ENCODE measurements at regions not wholly inside any gene's neighbourhood (a gene's known extent, or its start where the extent isn't known, plus 50 kb on each side); places are given as distances from the start of the nearest gene placed in this dataset.

DNA sequence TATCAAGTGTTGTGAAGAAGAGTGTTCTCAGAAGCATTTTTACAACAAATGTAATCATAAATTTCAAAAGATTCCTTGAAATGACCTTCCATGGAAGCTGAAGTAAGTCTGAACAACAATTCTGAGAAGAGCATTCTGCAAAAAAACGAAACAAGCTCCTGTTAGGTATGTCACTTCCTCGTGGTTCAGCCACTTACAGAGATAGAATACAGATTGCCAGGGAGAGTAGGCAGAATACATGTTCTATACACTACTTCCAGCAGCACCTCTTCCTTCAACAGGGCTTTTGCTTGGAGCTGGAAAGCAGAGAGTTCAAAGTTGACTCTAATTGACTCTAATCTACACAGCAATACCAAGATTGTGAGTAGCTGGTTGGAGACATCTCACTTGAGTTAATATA lies 274.5 kb downstream of the ADGRA3 start:
- Mint-ChIP-seq H3K4me1 (ENCODE audit: low read depth) (no peaks in the 10 kb centered on the region), H3K4me3 (no peak overlapping the region), H3K27me3 (ENCODE audit: insufficient read depth) (peaks cover 2% of the 10 kb centered on the region; the same call in 1 of the 2 replicates), H3K36me3 (ENCODE audit: low read depth) (no peaks in the 10 kb centered on the region), H3K9me3 (peaks cover 8% of the 10 kb centered on the region), H3K27ac (no peak overlapping the region)
- DNase-seq = no peak
- TF ChIP-seq, protein P1, sequence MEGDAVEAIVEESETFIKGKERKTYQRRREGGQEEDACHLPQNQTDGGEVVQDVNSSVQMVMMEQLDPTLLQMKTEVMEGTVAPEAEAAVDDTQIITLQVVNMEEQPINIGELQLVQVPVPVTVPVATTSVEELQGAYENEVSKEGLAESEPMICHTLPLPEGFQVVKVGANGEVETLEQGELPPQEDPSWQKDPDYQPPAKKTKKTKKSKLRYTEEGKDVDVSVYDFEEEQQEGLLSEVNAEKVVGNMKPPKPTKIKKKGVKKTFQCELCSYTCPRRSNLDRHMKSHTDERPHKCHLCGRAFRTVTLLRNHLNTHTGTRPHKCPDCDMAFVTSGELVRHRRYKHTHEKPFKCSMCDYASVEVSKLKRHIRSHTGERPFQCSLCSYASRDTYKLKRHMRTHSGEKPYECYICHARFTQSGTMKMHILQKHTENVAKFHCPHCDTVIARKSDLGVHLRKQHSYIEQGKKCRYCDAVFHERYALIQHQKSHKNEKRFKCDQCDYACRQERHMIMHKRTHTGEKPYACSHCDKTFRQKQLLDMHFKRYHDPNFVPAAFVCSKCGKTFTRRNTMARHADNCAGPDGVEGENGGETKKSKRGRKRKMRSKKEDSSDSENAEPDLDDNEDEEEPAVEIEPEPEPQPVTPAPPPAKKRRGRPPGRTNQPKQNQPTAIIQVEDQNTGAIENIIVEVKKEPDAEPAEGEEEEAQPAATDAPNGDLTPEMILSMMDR (IDR thresholded peaks at IDR 0.05) = no peak

DNA sequence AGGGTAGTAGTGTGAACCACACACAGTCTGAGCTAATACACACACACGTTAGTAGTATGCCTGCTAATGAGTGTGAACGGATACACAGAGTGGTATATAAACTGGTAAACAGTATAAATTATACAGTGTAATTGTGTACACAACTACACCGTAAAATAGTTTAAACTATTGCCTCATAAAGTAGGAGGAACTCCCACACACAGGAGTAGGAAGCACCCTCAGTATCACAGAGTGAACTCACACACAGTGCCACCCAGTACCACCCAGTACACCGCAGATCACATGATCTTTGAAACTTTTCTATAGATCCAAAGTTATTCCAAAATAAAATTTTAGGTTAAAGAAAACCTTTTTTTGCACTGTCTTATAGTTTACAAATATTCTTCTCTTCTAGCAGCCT lies 275.1 kb downstream of the ADGRA3 start:
- no peaks in the 10 kb centered on the region for H3K36me3 Mint-ChIP-seq (ENCODE audit: low read depth)
- TF ChIP-seq, protein P1 (IDR thresholded peaks at IDR 0.05) = no peak
- peaks cover 2% of the 10 kb centered on the region; the same call in 1 of the 2 replicates for H3K27me3 Mint-ChIP-seq (ENCODE audit: insufficient read depth)
- DNase-seq = no peak
- H3K4me3 Mint-ChIP-seq = no peak overlapping the region
- H3K4me1 Mint-ChIP-seq (ENCODE audit: low read depth) = no peaks in the 10 kb centered on the region
- H3K9me3 Mint-ChIP-seq = peaks cover 8% of the 10 kb centered on the region
- no peak overlapping the region for H3K27ac Mint-ChIP-seq

DNA sequence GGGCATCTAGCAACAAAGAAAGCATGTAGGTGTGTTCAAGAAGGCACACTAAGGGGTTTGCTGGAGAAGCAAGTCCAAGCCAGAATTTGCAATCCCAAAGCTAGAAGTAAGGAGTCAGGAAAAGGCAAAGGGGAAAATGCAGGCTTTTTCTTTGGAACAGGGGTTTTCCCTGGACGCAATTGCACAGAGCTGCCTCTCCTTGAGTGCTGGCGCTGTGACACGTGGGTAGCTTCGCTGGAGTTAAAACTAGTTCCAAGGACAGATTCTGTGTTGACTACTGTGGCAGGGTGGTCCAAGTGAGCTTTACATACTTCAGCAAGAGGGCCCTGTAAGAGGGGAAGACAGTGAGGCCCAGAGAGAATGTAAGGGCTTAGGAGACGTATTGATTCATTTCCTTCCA lies 277.1 kb downstream of the ADGRA3 start:
- H3K27me3 Mint-ChIP-seq (ENCODE audit: insufficient read depth) = peaks cover 2% of the 10 kb centered on the region; the same call in 1 of the 2 replicates
- H3K4me3 Mint-ChIP-seq = no peak overlapping the region
- no peaks in the 10 kb centered on the region for H3K36me3 Mint-ChIP-seq (ENCODE audit: low read depth)
- TF ChIP-seq, protein P1 (IDR thresholded peaks at IDR 0.05) = peak; percentile 26; the same call in 1 of the 2 replicates
- DNase-seq = no peak
- no peak overlapping the region for H3K27ac Mint-ChIP-seq
- no peaks in the 10 kb centered on the region for H3K4me1 Mint-ChIP-seq (ENCODE audit: low read depth)
- H3K9me3 Mint-ChIP-seq = peaks cover 8% of the 10 kb centered on the region

DNA sequence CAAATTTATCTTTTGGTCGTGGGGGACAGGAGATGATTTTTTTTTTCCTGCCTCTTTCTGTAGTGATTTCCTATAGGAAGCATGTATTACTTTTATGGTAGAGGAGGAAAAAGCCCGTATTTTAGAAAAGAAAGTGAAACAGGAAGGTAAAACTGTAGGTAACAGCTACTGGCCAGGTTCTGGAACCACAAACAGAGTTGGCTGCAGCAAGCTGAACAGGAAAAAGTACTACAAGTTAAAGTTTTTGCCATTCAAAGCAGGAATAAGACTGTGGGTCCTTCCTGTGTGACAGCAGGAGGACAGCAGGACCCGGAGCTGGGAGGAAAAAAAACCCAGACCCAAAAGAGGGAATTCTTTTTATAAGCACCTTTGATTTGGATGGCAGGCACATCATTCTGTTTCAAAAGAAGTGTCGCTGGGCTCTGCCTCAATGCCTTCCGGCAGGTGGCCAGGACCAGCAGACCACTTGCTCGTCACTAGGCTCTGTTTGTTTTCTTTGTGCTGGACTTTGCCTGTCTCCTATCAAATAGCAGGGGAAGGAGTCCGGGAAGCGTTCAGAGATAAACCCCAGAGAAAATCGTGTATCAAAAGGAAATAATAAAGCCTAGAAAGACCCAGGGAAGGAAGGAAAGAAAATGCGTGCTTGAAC lies 277.9 kb downstream of the ADGRA3 start:
- no peak overlapping the region for H3K4me3 Mint-ChIP-seq
- no peaks in the 10 kb centered on the region for H3K36me3 Mint-ChIP-seq (ENCODE audit: low read depth)
- no peak for DNase-seq
- peaks cover 8% of the 10 kb centered on the region for H3K9me3 Mint-ChIP-seq
- no peaks in the 10 kb centered on the region for H3K4me1 Mint-ChIP-seq (ENCODE audit: low read depth)
- no peak overlapping the region for H3K27ac Mint-ChIP-seq
- TF ChIP-seq, protein P1 (IDR thresholded peaks at IDR 0.05) = no peak
- peaks cover 2% of the 10 kb centered on the region; the same call in 1 of the 2 replicates for H3K27me3 Mint-ChIP-seq (ENCODE audit: insufficient read depth)

DNA sequence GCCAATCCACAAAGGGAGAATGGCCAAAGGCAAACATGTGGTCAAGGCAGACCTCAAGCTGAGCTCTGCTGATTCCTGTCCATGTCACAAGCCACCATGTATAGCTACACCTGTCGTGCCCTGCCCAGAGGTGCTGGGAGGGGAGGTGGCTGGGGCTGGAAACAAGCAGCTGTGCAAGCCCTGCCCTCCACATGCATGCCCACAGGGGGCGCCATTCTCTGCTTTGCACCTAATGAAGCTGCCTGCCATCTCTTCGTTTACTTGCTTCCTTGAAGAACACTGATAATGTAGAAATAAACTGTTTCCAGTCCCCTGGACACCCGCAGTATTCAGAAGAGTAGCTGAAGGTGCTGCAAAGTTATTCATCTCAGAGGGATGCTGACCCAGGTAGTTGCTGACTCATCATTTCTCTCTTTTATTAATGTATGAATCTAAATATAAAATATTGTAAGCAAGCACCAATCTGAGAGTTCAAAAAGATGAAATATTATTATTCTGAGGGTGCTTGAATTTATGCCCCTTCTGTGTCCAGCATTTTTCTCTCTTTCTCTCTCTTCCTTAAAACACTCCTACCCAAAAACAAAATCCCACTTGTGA lies 278.6 kb downstream of the ADGRA3 start:
- no peaks in the 10 kb centered on the region for H3K4me1 Mint-ChIP-seq (ENCODE audit: low read depth)
- H3K4me3 Mint-ChIP-seq = no peak overlapping the region
- H3K27ac Mint-ChIP-seq = no peak overlapping the region
- H3K9me3 Mint-ChIP-seq = peaks cover 8% of the 10 kb centered on the region
- H3K36me3 Mint-ChIP-seq (ENCODE audit: low read depth) = no peaks in the 10 kb centered on the region
- TF ChIP-seq, protein P1 (IDR thresholded peaks at IDR 0.05) = peak; percentile 58
- peaks cover 2% of the 10 kb centered on the region; the same call in 1 of the 2 replicates for H3K27me3 Mint-ChIP-seq (ENCODE audit: insufficient read depth)
- no peak for DNase-seq
